ENCODE measurements at regions not wholly inside any gene's neighbourhood (a gene's known extent, or its start where the extent isn't known, plus 50 kb on each side); places are given as distances from the start of the nearest gene placed in this dataset.
"Not testable (repeated sequence)": the region's sequence is repeated elsewhere in the genome, so short reads cannot be mapped to it uniquely, and the experiment has no call there.

DNA sequence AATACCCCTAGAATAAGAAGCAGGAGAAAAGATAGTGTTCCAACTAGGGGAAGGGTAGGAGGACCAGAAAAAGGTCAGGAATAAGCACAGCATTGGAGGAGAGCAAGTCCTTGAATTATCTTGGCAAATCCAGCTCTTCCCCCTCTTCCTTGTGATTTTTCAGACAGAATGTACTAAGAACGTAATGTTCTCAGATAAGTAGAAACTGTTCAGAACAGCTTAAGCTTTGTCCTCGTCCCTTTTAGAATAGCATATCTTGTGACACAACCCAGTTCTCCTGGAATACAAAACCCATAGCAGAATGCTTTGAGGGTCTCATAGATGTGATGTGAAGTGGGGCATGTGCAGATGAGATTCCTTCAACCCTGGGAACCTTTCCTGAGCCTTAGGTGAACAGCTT, 97.4 kb downstream of the EMB start:
- in situ Hi-C loops (cut with MboI; ENCODE audit: low pct_unique_long_range_greater_than_20kb, low sequenced_read_pairs) = no loop called here
- no peak for DNase-seq

DNA sequence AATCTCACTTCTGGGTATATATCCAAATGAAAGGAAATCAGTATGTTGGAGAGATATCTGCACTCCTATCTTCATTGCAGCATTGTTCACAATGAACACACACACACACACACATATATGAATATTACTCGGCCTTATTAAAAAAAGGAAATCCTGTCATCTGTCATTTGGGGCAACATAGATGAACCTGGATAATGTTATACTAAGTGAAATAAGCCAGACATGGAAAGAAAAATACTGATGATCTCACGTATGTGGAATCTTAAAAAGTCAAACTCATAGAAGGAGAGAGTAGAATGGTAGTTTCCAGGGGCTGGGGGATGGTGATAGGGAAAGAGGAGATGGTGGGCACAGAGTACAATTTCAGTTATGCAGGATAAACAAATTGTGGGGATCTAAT, 100.3 kb downstream of the EMB start:
- in situ Hi-C loops (cut with MboI; ENCODE audit: low pct_unique_long_range_greater_than_20kb, low sequenced_read_pairs) = no loop called here
- DNase-seq = no peak

DNA sequence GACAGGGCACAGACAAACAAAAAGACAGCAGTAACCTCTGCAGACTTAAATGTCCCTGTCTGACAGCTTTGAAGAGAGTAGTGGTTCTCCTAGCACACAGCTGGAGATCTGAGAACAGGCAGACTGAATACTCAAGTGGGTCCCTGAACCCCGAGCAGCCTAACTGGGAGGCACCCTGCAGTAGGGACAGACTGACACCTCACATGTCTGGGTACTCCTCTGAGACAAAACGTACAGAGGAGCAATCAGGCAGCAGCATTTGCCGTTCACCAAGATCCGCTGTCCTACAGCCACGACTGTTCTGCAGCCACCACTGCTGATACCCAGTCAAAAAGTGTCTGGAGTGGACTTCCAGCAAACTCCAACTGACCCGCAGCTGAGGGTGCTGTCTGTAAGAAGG, 110.5 kb downstream of the EMB start:
- in situ Hi-C loops (cut with MboI; ENCODE audit: low pct_unique_long_range_greater_than_20kb, low sequenced_read_pairs); DNase-seq: not testable (repeated sequence)

DNA sequence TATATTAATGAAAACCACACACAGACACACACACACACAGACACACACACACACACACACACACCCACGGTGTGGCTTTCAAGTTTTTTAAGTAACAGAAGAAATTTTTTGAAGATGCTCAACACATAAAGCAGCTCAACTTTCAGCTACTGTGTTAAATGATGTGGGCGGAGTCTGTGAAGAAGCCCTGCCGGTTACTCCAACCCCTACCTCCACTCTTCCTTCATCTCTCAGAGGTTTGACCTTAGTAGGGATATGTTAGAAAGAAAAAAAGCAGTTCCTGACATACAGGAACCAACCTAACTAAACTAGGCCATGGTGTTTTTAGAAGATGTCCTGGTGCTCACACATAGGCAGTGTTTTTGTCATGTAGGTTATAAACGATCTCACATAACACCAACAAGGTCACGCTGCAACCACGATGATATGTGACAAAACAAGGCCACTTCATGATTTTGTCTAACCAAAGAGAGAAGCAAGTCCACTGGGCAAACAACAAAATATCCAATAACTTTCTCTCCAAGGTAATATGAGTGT, 112.8 kb downstream of the EMB start:
- DNase-seq = no peak
- in situ Hi-C loops (cut with MboI; ENCODE audit: low pct_unique_long_range_greater_than_20kb, low sequenced_read_pairs) = no loop called here

DNA sequence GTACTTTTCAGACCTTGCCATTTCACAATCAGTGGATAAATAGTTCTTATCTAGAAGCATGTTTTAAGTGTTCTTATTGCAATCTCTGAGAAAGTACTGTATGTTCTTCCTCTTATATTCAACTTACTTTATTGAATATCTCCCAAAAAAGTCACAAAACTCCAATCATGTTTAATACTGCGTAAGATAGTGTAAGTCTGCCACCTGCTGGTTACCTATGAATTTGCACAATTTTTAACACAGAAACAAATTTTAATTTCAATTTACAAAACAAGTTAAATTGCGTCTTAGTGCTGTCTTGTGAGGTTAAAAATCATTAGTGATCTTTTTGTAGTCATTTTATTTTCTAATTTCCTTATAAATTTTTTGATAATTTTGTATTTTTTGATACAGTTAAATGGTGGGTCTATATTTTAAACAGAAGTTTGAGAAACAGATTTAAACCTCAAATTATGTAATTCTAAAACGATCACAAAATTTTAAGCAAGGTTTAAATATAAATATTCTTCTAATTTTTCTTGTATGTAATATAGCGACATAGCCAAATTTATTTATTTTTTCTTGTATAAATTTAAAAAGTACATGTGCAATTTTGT, 115.8 kb downstream of the EMB start:
- in situ Hi-C loops (cut with MboI; ENCODE audit: low pct_unique_long_range_greater_than_20kb, low sequenced_read_pairs) = no loop called here
- DNase-seq = peak; percentile 46

DNA sequence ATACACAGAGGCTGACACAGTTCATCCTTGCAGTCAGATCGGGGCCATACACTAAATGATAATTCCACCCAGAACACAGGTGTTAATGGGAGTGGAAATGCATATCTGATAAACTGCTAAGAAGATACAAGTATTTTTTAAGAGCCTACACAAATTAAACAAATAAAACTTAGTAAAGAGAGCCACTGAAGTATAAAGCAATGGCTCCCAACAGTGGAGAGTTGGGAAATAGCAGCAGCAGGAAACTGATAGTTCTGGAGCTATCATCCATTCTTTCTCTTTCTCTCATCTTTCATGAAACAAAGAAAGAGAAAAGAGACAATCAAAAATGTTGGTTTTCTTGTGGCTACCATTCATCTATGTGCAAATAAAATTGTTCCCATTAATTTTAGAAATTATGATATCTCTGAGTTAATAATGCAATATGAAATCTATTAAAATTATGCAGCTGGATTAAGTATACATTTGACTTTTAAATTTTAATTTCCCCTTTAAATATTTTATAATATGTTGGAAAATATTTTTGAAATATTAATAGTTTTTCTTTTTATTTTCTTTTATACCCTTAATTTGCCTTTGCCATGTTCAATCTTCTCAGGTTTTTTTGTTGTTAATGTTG, 120.8 kb downstream of the EMB start:
- peak; percentile 5 for DNase-seq
- in situ Hi-C loops (cut with MboI; ENCODE audit: low pct_unique_long_range_greater_than_20kb, low sequenced_read_pairs) = no loop called here

DNA sequence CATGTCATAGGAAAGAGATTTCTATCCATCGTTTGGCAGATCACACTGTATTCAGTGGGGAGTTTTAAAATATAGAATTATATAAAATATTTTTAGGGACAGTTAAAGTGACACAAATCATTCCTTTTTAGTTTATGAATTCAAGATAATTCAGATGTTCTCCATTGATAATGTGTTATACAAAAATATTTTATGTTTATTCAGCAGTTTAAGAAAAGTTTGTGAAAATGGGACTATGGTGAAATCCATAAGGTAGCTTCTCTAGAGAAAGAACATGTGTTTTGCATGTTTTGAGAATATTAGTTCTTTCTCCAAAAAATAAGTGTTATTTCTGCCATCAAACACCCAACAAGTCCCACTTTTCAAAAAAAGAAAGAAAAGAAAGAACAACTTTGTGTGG, 122.9 kb downstream of the EMB start:
- in situ Hi-C loops (cut with MboI; ENCODE audit: low pct_unique_long_range_greater_than_20kb, low sequenced_read_pairs) = no loop called here
- DNase-seq = no peak

DNA sequence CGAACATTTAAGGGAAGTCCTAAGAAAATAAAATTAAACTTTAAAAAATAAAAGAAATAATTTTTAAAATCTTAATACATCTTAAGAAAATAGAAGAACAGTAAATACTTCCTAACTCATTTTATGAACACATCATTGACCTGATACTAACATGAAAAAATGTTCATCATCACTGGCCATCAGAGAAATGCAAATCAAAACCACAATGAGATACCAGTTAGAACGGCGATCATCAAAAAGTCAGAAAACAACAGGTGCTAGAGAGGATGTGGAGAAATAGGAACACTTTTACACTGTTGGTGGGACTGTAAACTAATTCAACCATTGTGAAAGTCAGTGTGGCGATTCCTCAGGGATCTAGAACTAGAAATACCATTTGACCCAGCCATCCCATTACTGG, 134.6 kb downstream of the EMB start:
- in situ Hi-C loops (cut with MboI; ENCODE audit: low pct_unique_long_range_greater_than_20kb, low sequenced_read_pairs); DNase-seq: not testable (repeated sequence)

DNA sequence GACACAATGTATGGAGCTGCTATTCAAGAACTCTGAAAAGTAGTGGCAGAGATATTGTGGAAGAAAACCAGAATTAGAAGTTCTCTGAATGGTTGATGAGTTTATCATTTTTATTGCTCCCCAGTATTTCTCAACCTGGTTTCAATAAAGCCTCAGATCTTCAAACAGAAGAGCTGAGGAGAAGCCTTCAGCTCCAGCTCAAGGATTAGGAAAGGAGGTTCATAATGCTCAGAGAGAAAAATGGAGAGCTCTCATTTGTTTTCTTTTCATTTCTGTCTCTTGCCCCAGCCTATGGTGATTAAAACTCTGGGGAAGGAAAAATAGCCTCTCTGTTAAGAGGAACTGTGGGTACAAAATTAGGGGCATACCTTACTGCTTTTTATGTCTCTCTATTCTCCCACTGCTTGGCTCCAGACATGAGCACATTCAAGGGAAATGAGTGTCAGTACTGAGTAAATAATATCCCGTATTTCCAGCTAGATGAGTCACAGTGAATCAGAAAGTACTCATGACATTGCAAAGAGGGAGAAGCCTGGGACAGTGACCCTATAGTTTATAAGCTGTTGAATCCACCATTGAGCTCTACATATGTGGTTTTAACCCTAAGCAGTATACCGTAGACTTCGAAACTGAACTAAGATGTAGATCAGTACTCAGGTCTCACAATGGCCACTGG, 138.1 kb downstream of the EMB start:
- no peak for DNase-seq
- in situ Hi-C loops (cut with MboI; ENCODE audit: low pct_unique_long_range_greater_than_20kb, low sequenced_read_pairs) = no loop called here

DNA sequence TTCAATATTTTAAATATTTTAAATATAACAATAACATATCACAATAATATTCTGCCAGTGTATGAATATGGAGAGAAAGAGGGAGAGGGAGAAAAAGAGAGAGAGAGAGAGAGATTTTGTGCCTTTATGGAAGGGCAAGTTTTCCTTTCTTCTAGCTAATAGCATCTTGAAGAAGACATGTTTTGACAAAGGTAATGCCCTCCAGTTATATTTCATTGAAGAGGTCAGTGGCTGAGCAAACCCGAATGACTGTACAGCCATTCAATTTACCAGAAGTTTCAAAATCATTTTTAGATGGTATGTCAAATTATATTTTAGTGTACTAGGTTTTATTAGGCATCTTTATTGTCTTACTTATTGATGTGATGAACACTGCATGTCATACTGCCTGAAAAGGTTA, 139.3 kb downstream of the EMB start:
- DNase-seq = no peak
- in situ Hi-C loops (cut with MboI; ENCODE audit: low pct_unique_long_range_greater_than_20kb, low sequenced_read_pairs) = no loop called here

DNA sequence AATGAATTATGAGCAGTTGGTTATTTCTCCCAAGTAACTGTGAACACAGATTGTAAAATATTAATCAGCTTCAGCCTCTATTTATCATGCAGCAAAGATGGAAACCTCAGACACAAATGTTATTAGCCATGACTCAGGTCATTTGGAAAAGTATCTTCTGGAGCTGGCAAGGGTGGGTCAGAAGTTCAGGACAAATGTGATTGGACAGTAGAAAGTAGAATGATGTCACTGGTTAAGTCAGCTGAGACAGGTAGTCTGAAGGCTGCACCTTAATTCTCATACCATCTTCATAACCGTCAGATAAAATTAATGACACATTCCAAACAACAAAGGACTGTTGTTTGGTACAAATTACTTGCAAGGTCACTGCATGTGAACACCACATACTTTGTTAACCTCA, 140.2 kb downstream of the EMB start:
- DNase-seq = no peak
- in situ Hi-C loops (cut with MboI; ENCODE audit: low pct_unique_long_range_greater_than_20kb, low sequenced_read_pairs) = no loop called here

DNA sequence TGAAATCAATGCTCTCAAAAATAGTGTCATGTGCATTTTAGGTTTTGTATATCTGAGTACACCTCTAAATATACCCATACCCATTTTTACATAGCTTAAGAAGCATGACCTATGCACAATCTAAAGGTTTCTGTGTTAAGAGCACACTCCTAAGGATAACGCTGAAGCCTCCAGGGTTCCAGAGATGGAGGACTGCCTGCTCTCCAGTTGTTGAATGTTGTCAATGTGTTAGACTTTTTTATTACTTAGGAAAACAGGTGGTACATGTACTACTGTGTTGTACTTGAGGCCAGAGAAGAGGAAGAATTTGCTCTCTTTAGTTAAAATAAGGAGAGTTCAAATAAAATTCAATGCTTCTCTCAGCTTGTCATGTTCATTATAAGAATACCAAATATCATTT, 141.2 kb downstream of the EMB start:
- in situ Hi-C loops (cut with MboI; ENCODE audit: low pct_unique_long_range_greater_than_20kb, low sequenced_read_pairs) = no loop called here
- DNase-seq = no peak

DNA sequence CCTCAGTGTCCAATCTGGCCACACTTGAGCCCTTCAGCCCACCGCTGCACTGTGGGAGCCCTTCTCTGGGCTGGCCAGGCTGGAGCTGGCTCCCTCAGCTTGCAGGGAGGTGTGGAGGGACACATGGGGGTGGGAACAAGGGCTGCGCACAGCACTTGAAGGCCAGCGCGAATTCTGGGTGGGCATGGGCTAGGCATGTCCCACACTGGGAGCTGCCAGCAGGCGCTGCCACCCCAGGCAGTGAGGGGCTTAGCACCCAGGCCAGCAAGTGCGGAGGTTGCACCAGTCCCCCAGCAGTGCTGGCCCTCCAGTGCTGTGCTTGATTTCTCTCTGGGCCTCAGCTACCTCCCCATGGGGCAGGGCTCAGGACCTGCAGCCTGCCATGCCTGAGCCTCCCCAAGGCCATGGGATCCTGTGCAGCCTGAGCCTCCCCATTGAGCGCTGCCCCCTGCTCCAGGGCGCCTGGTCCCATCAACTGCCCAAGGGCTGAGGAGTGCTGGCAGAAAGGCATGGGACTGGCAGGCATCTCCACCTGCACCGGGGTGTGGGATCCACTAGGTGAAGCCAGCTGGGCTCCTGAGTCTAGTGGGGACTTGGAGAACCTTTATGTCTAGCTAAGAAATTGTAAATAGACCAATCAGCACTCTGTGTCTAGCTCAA, 148.2 kb downstream of the EMB start:
- in situ Hi-C loops (cut with MboI; ENCODE audit: low pct_unique_long_range_greater_than_20kb, low sequenced_read_pairs) = no loop called here
- no peak for DNase-seq

DNA sequence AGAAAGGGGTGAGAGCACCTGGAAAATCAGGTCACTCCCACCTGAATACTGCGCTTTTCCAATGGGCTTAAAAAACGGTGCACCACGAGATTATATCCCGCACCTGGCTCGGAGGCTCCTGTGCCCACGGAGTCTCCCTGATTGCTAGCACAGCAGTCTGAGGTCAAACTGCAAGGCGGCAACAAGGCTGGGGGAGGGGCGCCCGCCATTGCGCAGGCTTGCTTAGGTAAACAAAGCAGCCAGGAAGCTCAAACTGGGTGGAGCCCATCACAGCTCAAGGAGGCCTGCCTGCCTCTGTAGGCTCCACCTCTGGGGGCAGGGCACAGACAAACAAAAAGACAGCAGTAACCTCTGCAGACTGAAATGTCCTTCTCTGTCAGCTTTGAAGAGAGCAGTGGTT, 160.6 kb downstream of the EMB start:
- DNase-seq; in situ Hi-C loops (cut with MboI; ENCODE audit: low pct_unique_long_range_greater_than_20kb, low sequenced_read_pairs): not testable (repeated sequence)
